Kidney epithelial cell (primary cell): ENCODE measurements at regions not wholly inside any gene's neighbourhood (a gene's known extent, or its start where the extent isn't known, plus 50 kb on each side); places are given as distances from the start of the nearest gene placed in this dataset.

Source experiments
- DNase-seq: peaks from one replicate; pipeline ENCODE4 v3.0.0-alpha.2; 2010; ENCODE audit warnings: low read depth
- H3K27me3 ChIP-seq: 2 replicates; pipeline ENCODE4 v1.6.0; 2011; ENCODE audit warnings: low read length; ENCODE audit not compliant: control insufficient read depth, insufficient read depth
- H3K36me3 ChIP-seq: 2 replicates; pipeline ENCODE4 v1.5.1; 2011; ENCODE audit warnings: low read length; ENCODE audit not compliant: control insufficient read depth, insufficient read depth
- H3K4me3 ChIP-seq: 2 replicates; pipeline ENCODE4 v1.5.1; 2011; ENCODE audit warnings: low read depth, mild to moderate bottlenecking, control low read depth, low read length
- TF ChIP-seq, protein P1 (sequence below): IDR thresholded peaks from 2 replicates; pipeline ENCODE4 v1.5.1; 2011; ENCODE audit warnings: mild to moderate bottlenecking, moderate library complexity, low read length, control low read depth, inconsistent platforms; ENCODE audit not compliant: insufficient read depth, poor library complexity, severe bottlenecking

DNA sequence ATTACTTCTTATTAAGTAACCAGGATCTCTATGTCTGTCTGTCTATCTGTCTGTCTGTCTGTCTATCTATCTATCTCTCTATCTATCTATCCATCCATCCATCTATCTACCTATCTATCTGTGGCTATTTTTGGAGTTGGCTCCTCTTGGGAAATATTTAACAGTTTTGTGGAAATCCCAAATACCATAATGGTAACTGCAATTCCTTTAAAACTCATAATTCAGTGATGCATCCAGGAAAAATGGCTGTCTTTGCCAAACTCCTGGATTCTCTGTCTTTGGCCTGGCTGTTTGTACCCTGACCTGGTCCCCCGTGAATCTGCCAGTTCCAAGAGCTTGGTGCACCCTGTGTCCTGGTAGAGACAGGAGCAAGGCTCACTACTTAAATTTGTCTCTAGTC, 197.0 kb downstream of the PCSK1 start:
- TF ChIP-seq, protein P1, sequence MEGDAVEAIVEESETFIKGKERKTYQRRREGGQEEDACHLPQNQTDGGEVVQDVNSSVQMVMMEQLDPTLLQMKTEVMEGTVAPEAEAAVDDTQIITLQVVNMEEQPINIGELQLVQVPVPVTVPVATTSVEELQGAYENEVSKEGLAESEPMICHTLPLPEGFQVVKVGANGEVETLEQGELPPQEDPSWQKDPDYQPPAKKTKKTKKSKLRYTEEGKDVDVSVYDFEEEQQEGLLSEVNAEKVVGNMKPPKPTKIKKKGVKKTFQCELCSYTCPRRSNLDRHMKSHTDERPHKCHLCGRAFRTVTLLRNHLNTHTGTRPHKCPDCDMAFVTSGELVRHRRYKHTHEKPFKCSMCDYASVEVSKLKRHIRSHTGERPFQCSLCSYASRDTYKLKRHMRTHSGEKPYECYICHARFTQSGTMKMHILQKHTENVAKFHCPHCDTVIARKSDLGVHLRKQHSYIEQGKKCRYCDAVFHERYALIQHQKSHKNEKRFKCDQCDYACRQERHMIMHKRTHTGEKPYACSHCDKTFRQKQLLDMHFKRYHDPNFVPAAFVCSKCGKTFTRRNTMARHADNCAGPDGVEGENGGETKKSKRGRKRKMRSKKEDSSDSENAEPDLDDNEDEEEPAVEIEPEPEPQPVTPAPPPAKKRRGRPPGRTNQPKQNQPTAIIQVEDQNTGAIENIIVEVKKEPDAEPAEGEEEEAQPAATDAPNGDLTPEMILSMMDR: no peak
- DNase-seq: no peak

DNA sequence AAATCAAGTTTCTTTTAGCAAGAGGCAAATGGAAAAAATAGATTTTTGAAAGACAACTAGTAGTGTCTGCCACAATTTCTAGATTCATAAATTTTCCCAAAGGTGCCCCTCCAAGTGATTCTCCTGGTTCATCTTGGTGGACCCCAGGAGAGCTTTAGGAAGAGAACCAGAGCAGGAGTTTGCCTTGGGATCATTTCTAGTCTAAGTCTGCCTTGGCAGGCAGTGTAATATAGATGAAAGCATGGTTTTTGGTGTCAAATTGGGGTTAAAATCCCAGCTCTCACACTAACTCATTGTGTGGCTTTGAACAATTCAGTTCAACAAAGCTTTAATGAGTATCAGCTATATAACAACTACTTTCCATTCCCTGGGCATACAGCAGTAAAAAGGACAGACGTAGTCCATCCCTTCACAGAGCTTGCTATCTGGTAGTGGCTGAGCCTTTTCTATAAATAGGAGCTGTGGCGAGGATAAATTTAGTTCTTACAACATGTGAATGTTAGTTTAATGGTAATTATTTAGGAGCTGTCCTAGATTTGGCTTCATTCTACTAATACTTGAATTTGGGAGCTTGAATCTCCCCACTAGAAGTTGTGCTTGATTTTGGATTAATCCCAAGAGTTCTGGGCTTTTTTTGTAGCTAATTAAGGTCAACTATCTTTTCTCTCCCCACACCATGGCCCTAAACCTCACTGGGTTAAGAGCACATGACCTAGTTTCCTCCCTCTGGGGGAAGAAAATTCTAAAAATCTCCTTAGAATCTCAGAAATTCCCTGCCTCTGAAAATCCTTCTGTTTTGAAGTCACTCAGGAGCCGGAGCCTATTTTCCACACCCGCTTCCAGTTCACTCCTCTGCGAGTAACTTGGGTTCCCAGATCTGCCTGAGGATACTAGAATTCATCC, 197.8 kb downstream of the PCSK1 start:
- TF ChIP-seq, protein P1: no peak
- Histone ChIP-seq H3K27me3 (no peaks in the 10 kb centered on the region), H3K4me3 (no peak overlapping the region), H3K36me3 (no peaks in the 10 kb centered on the region)
- DNase-seq: no peak

More for the DNA sequence above, 197.0 kb downstream of the PCSK1 start:
- Histone ChIP-seq H3K4me3 (no peak overlapping the region), H3K36me3 (no peaks in the 10 kb centered on the region), H3K27me3 (no peaks in the 10 kb centered on the region)

DNA sequence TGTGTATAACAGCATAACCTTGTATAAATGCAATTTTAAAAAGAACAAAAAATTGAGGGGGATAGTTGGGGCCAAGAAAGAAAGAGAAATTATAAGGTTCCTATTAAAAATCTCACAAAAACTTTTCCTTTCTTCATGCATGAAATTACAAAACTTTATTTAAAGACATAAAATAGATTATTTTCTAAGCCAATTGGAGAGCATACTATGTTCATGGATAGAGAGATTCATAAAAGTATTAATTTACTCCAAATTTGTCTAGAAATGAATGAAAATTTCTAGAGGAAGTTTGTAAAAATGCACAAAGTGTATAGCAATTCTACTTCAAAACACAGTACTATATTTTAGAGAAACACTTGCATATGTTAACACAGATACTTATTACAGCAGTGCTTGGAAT, 200.4 kb downstream of the PCSK1 start:
- TF ChIP-seq, protein P1: no peak
- Histone ChIP-seq H3K27me3 (no peaks in the 10 kb centered on the region), H3K36me3 (no peaks in the 10 kb centered on the region), H3K4me3 (no peak overlapping the region)
- no peak for DNase-seq

DNA sequence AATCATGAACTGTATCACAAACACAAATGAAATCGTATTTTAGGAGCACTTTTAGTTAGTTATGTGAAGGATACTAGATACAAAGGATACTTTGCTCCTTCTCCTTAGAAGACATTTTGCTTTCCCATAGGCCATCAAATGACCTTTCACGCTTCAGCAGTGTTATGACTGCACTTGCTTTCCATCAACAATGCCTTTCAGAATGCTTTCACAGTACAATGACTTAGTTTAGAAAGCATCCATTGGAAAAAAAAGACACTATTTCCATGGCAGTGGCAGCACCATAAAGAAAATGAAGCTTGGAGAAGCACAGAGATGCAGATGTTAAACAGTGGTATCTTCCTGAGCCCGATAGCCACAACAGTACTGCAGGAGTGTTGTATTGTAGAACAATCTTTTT, 203.9 kb downstream of the PCSK1 start:
- H3K36me3 ChIP-seq: no peaks in the 10 kb centered on the region
- TF ChIP-seq, protein P1: no peak
- DNase-seq: no peak
- no peak overlapping the region for H3K4me3 ChIP-seq
- no peaks in the 10 kb centered on the region for H3K27me3 ChIP-seq

DNA sequence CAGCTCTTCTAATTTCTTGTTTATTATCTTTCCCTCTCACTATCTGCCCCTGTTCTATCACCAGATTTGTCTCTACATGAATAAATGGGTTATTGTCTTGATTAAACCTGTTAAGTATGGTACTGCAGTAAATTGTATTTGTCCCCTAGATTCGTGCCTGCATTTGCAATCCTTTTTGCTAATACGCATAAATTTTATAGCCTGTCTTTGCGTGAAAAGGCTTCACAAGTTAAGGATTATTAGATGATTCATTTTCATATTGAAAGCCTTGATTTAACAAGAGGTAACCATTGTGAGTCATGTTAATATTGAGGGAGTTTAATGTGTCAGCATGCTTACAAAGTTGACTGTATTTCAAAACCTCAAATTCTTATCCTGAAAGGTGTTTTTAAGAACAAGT, 204.6 kb downstream of the PCSK1 start:
- H3K4me3 ChIP-seq: no peak overlapping the region
- TF ChIP-seq, protein P1: no peak
- no peaks in the 10 kb centered on the region for H3K27me3 ChIP-seq
- DNase-seq: no peak
- no peaks in the 10 kb centered on the region for H3K36me3 ChIP-seq

DNA sequence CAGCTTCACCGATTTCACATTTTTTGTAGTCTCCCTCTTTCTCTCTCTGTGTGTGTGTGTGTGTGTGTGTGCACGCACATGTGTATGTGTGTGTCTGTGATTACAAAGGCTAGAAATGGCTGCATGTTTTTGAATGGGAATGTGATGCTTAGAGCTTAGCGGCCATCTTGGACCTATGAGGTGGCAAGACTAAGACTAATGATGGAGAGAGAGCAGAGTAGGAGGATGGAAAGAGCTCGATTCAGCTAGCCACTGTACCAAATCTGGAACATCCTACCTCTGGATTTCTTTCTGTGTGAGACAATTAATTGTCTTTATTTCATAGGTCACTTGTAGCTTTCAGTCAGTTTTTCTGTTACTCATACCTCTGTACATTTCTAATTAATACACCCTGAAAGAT, 205.1 kb downstream of the PCSK1 start:
- H3K4me3 ChIP-seq: no peak overlapping the region
- no peaks in the 10 kb centered on the region for H3K36me3 ChIP-seq
- TF ChIP-seq, protein P1: no peak
- no peak for DNase-seq
- no peaks in the 10 kb centered on the region for H3K27me3 ChIP-seq
